Adrenal gland (tissue), 9 donors: ENCODE measurements at regions not wholly inside any gene's neighbourhood (a gene's known extent, or its start where the extent isn't known, plus 50 kb on each side); places are given as distances from the start of the nearest gene placed in this dataset.

Experiments used
- DNase-seq, 7 donors: peaks; one replicate each; pipeline ENCODE4 v3.0.0-alpha.2; 2019 to 2020
- H3K27ac ChIP-seq, 5 donors: fragments of 200-600 bp; sonication (generic) in 4 of 5; 1 replicate in 3 of 5; 2 replicates in 2 of 5; pipeline versions ENCODE4 v1.5.1 to v1.8.0; 2016 to 2020; ENCODE audit warnings: mild to moderate bottlenecking in 1 of 5
- H3K27me3 ChIP-seq: fragments of 200-600 bp; 2 replicates; pipeline ENCODE4 v1.8.0; 2021
- H3K36me3 ChIP-seq, 2 donors: fragments of 200-600 bp; replicated peaks in 1 of 2; 1 replicate in 1 of 2; 2 replicates in 1 of 2; pipeline versions ENCODE4 v1.5.1 to v1.8.0; 2018 to 2022
- H3K4me1 ChIP-seq, 2 donors: fragments of 200-600 bp; replicated peaks in 1 of 2; 1 replicate in 1 of 2; 2 replicates in 1 of 2; pipeline versions ENCODE4 v1.5.1 to v1.8.0; 2018 to 2021
- H3K4me3 ChIP-seq, 4 donors: fragments of 200-600 bp; sonication (generic) in 3 of 4; one replicate each; pipeline ENCODE4 v1.5.1; 2016 to 2018
- H3K9me3 ChIP-seq, 3 donors: fragments of 200-600 bp; sonication (generic) in 1 of 3; replicated peaks in 1 of 3; 1 replicate in 2 of 3; 2 replicates in 1 of 3; pipeline versions ENCODE4 v1.5.1 to v1.8.0; 2016 to 2021
- POLR2A ChIP-seq, 2 donors: fragments of 450-650 bp; IDR thresholded peaks; one replicate each; pipeline ENCODE4 v1.6.1; 2017; ENCODE audit warnings: antibody characterized with exemption in 2 of 2, mild to moderate bottlenecking in 2 of 2, moderate library complexity in 1 of 2
- WGBS, 4 donors: extraction: QIAGEN DNeasy Blood & Tissue Kit in 2 of 4; methylation state at CpG; one replicate each; pipeline versions ENCODE4 v1.1.5 to v1.1.7; 2013 to 2017; 5-methylcytosine and 5-hydroxymethylcytosine counted together
- intact Hi-C, 2 donors: fragments of 100-400 bp; cut with DNase I; formaldehyde crosslinking; loops; one replicate each; pipeline versions ENCODE4 v1.14.1 to v1.15.0; 2022 to 2023
- TF ChIP-seq, protein P1 (sequence below), 6 experiments: fragments of 450-650 bp in 4 of 6; fragments of 200-600 bp in 2 of 6; sonication (generic) in 1 of 6; IDR thresholded peaks; 1 replicate in 5 of 6; 2 replicates in 1 of 6; pipeline versions ENCODE4 v1.5.1 to v1.8.0; 2016 to 2021; ENCODE audit warnings: antibody characterized with exemption in 6 of 6, mild to moderate bottlenecking in 2 of 6, moderate library complexity in 1 of 6
- donor health status: healthy with polysubstance abuse.
- donor health status: Bipolar disorder and iron deficiency.
- donor health status: DM: yes; HTN: yes; CAD: no.
- donor health status: DM: no; HTN: no; CAD: no.
- donor health status: DM: no; HTN: no; CAD: no.

GRCh38 chr1:181159451-181160140, 71.1 kb downstream of the IER5 start:
- peaks cover 0 to 10% (median 0%) of the 10 kb centered on the region in 3 donors for H3K9me3 ChIP-seq
- H3K27me3 ChIP-seq, result no peaks in the 10 kb centered on the region
- no peak for DNase-seq
- no peaks in the 10 kb centered on the region for H3K4me1 ChIP-seq
- no peak overlapping the region for H3K27ac ChIP-seq
- intact Hi-C loops, result loop anchor here (10.0 kb wide), 2 partner anchors 265 to 635 kb away; no protein-coding TSS in a partner anchor
- 76 to 79% (median 77%) methylated on average over 8 to 10 of the region's 10 CpGs for WGBS, 4 donors
- no peak overlapping the region for H3K4me3 ChIP-seq
- TF ChIP-seq, protein P1, sequence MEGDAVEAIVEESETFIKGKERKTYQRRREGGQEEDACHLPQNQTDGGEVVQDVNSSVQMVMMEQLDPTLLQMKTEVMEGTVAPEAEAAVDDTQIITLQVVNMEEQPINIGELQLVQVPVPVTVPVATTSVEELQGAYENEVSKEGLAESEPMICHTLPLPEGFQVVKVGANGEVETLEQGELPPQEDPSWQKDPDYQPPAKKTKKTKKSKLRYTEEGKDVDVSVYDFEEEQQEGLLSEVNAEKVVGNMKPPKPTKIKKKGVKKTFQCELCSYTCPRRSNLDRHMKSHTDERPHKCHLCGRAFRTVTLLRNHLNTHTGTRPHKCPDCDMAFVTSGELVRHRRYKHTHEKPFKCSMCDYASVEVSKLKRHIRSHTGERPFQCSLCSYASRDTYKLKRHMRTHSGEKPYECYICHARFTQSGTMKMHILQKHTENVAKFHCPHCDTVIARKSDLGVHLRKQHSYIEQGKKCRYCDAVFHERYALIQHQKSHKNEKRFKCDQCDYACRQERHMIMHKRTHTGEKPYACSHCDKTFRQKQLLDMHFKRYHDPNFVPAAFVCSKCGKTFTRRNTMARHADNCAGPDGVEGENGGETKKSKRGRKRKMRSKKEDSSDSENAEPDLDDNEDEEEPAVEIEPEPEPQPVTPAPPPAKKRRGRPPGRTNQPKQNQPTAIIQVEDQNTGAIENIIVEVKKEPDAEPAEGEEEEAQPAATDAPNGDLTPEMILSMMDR (IDR thresholded peaks at IDR 0.05), result no peak
- no peak for TF ChIP-seq POLR2A (IDR thresholded peaks at IDR 0.05)
- H3K36me3 ChIP-seq, result no peaks in the 10 kb centered on the region

GRCh38 chr1:181160322-181160721, 71.8 kb downstream of the IER5 start:
- intact Hi-C loops, result loop anchor here (10.0 kb wide), 2 partner anchors 266 to 636 kb away; no protein-coding TSS in a partner anchor
- Histone ChIP-seq H3K27ac (no peak overlapping the region), H3K9me3 (peaks cover 0 to 10% (median 0%) of the 10 kb centered on the region in 3 donors), H3K36me3 (no peaks in the 10 kb centered on the region), H3K27me3 (no peaks in the 10 kb centered on the region), H3K4me1 (no peaks in the 10 kb centered on the region), H3K4me3 (no peak overlapping the region)
- 71 to 89% (median 84%) methylated on average over 2 to 3 of the region's 3 CpGs for WGBS, 4 donors
- TF ChIP-seq, protein P1 (IDR thresholded peaks at IDR 0.05), result no peak
- TF ChIP-seq POLR2A (IDR thresholded peaks at IDR 0.05), result no peak
- DNase-seq, result no peak

DNA sequence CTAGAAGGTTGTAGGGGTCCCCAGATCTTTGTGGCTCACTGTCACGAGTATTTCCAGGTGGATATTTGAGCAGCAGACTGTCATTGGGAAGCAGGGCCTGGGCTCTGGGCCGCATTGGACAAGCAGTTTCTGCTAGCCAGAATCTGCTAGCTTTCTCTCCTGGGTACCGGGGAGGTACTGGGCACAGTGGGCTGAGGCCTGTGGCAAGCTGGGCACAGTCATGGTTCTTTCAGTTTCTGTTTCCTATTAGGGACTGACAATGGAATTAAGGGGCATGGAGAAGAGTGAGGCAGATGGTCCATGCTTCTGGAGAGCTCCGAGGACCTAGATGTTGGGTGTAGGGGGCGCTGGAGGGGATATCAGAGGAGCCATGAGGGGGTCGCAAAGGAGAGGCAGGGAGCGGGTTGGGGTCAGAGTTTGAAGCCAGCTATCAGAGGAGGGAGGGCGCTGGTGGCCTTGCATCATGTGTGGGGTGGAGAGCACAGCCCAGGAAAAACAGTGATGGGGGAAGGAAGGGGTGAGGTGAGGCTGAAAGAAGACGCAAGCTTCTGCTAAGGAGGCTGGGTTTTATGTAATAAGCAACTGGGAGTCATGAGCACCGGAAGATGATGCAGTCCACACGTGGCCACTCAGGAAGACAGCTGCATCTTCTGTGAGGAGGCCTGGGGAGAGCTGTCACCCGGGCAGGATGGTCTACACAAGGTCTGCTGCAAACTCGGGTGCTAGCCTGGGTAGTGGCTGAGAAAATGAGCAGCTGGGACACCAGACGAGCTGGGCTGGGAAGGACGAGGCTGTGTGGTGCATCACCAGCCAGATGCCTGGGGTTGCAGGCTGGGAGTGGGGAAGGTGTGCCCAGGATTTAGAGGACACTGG, 72.7 kb downstream of the IER5 start:
- Histone ChIP-seq H3K27ac (no peak overlapping the region), H3K36me3 (no peaks in the 10 kb centered on the region)
- intact Hi-C loops, result loop anchor here (10.0 kb wide), 2 partner anchors 266 to 636 kb away; no protein-coding TSS in a partner anchor

DNA sequence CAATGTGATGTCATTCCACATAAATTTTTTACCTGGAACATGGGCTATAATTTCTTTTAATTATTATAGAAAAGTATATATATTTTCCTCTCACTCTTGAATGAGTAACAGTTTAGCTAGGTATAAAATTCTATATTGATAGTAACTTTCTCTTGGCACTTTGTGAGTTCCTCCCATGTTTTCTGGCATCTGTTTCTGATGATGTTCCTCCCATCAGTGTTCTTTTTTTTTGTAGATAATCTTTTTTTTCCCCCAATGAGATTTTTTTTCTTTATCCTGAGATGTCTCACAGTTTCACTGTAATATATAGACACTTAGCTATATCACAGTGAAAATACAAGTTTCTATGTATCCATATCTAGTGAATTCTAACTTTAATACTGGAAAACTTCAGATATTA, 75.2 kb downstream of the IER5 start:
- TF ChIP-seq, protein P1 (IDR thresholded peaks at IDR 0.05), result no peak
- TF ChIP-seq POLR2A (IDR thresholded peaks at IDR 0.05), result no peak
- Histone ChIP-seq H3K4me1 (no peaks in the 10 kb centered on the region), H3K36me3 (no peaks in the 10 kb centered on the region), H3K4me3 (no peak overlapping the region), H3K9me3 (peaks cover 0 to 10% (median 0%) of the 10 kb centered on the region in 3 donors), H3K27ac (no peak overlapping the region), H3K27me3 (no peaks in the 10 kb centered on the region)
- DNase-seq, result no peak
- intact Hi-C loops, result loop anchor here (10.0 kb wide), 2 partner anchors 269 to 639 kb away; no protein-coding TSS in a partner anchor

More for the DNA sequence above, 72.7 kb downstream of the IER5 start:
- no peaks in the 10 kb centered on the region for H3K27me3 ChIP-seq
- H3K4me3 ChIP-seq, result no peak overlapping the region
- peaks cover 0 to 10% (median 0%) of the 10 kb centered on the region in 3 donors for H3K9me3 ChIP-seq
- no peaks in the 10 kb centered on the region for H3K4me1 ChIP-seq
- no peak for TF ChIP-seq POLR2A (IDR thresholded peaks at IDR 0.05)
- TF ChIP-seq, protein P1 (IDR thresholded peaks at IDR 0.05), result no peak
- 80 to 88% (median 82%) methylated on average over 13 to 15 of the region's 15 CpGs for WGBS, 4 donors
- DNase-seq, result no peak
